Stimulated activated CD4-positive, alpha-beta T cell treated with anti-CD3 and anti-CD28 coated beads, Interleukin-15, amount 100 ng/mL, for 1 hour (primary cell): ENCODE measurements at regions not wholly inside any gene's neighbourhood (a gene's known extent, or its start where the extent isn't known, plus 50 kb on each side); places are given as distances from the start of the nearest gene placed in this dataset.
"Not testable (repeated sequence)": the region's sequence is repeated elsewhere in the genome, so short reads cannot be mapped to it uniquely, and the experiment has no call there.

Experiments used
- DNase-seq, 2 donors: peaks; one replicate each; pipeline ENCODE4 v3.0.0-alpha.2; 2020; ENCODE audit warnings: low read depth in 1 of 2, low spot score in 1 of 2

DNA sequence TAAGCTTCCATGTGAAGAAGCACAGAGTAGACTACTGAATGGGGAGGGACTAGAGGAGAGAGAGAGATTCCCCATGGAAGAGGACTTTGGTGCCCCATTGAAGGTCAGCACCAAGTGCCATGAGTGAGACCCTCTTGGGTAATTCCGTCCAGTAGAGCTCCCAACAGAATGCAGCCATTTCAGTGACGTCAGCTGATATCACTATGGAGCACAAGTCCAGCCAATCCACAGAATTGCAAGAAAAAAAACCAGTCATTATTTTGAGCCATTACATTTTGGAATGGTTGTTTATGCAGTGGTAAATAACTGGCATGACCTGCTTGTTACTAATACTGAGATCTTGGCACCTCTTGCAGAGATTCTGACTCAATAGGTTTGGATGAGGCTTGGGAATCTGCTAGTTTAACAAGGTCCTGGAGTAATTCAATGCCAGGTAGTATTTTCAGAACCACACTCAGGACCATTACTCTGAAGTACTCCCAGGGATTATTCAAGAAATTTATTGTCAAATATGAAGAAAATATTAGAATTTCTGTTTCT, 52.6 kb upstream of the SP8 start:
- no peak for DNase-seq

DNA sequence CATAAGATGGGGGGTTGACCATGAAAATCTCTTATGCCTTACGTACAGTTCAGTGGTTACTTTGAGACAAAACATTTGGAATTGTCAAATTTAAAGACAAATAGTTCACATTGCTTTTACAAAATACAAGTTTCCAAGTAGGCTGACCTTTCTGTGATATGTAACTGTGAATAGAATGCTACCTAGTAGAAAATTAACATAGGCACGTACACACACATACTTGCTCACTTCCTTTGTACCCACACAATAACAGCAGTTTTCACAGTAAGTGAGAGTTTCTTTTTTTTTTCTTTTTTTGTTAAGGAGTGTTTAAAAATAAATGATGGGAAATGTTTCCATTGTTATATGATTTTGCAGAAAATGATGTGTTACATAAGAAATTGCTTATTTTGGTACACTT, 53.3 kb upstream of the SP8 start:
- no peak for DNase-seq

DNA sequence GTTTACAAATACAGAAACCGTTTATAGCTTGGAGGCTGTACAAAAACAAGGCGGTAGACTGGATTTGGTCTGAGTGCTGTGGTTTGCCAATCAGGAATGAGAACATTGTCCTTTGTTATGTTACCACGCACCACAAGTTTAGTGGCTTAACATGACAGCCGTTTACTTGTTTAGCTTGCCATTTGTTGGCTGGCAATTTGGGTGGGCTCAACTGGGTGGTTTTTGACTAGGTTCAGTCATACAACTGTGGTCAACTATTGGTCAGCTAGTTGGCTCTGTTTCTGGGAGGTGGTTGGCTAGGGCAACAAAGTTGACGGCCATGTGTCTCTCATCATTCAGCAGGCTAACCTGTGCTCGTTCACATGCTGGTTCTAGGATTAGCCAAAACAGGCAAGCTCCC, 60.1 kb upstream of the SP8 start:
- no peak for DNase-seq

DNA sequence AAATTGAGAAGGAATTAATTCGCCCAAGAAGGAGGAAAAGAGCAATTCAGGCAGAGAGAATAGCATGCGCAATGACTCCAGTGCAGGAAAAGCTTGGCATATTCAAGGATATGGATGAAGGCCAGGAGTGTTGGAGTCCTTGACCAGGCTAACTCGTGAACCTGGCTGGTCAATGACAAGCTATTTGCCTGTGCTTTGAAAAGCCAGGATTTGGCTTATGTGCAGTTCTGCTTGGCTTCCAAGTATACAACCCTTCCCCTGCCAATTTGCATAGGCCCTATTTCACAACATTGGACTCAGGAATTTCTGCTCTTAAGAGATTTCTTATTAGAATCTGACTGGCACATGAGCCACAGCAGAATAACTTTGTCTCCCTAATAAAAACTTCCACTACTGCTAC, 72.3 kb upstream of the SP8 start:
- no peak for DNase-seq

DNA sequence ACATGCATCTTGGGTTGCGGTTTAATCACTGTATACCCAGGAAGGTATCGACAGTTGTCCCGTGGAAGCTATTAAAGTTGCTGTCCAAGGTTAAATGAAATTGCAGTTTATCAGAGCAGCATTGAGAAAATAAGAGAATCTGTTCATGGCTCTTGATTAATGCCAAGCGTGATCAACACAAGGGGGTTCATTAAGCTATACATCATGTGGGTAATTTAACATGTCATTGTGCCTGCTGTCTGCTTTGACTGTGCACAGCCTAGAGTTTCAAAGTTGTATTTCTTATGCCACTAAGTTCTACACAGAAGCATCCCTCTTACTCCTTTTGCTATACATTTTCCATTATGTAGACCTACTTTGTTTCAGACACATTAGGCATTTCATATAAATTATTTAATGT, 74.8 kb upstream of the SP8 start:
- DNase-seq = no peak

DNA sequence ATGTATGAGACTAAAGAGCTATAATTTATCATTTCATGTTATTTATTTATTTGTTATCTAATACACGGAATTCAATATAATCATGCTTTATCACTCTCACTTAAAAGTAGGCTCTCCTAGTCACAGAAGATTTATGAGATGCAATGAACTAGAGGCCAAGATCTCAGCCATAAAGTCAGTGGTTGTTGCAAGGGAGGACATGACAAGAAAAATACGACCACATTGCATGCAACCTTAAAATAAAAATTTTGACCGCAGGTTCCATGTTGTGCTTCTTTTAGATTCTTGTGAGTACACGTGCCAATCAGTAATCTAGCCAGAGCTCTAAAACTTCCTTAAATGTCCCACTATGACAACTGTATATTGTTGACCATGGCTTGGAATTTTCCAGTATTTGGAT, 75.9 kb upstream of the SP8 start:
- no peak for DNase-seq

DNA sequence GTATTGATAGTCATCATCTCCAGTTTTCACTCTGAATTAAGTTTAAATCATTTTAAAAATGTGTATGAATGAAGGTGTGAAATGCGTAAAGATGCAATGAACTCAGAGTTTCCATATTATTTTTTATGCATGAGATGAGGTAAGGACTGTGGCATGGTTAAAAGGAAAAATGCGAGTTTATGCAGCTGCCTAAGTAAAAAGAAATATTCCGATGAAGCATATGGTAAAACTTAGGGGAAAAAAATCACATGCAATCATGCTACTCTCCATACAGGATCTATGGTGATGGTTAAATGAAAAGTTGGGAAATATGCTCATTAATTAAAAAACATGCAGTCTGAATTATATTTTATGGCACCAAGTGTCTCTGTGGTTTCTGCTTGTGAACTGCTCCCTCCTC, 77.5 kb upstream of the SP8 start:
- no peak for DNase-seq

DNA sequence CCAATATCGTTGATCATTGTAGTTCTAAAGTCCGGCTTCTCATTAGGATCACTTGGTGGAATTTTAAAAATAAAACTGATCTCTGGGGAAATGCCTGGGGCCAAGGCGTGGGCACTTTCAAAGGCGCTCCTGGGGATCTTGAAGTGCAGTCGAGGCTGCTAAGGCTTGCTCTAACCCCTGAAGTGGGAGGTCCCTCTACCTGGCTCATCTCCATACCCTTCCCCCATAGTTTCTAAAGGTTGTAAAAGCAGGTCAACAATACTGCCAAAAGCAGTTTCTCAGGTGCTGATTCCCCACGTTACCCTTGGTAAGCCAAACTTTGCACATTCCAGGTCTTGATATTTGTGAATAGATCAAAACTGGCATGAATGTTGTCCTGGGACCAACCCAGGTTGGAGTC, 79.0 kb upstream of the SP8 start:
- DNase-seq = no peak

DNA sequence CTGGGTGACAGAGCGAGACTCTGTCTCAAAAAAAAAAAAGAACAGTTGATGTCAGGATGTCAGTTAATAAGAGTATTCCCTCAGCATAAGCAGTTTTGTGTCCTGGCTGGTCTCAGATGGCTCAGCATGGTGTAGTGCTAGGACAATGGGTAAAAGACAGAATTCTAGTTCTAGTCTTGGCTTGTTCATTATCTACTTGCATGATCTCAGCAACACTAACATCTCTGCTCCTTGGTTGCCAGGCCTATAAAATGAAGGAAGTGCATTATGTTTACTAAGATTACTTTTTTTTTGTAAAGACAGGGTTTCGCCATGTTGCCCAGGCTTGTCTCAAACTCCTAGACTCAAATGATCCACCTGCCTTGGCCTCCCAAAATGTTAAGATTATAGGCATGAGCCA, 84.3 kb upstream of the SP8 start:
- DNase-seq = no peak

DNA sequence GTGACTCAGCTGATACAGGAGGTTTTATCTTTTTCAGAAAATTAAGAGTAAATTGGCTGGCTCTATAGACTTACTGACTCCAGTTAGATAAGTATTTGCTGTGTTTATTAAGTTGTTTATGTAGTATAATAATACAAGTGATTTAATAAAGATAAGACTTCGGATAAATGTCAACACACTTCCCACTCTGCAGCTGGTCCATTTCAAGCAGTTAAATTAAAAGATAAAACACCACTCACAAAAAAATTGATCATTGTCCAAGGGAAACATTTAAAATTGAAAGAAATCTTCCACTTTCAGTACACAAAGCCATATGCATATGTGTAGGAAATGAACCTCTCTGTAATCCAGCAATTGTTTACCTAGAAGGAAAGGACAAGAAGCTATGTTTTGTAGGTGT, 106.1 kb upstream of the SP8 start:
- no peak for DNase-seq

DNA sequence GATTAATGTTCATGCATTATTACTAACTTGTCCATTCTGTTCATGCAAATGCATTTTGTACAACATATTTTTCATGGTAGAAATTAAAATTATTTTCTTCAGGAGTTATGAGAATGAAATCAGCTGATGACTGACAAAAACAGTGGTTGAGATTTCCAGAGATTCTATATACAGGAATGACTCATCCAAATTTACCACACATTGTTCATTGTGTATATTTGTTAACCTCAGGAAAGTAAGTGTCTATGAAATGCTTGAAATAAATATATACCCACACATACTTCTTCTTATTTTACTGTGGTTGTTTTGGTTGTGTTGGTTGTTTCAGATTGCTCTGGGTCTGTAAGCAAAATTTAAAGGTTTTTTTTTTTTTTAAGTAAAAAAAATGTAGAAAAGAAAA, 108.1 kb upstream of the SP8 start:
- DNase-seq = no peak

DNA sequence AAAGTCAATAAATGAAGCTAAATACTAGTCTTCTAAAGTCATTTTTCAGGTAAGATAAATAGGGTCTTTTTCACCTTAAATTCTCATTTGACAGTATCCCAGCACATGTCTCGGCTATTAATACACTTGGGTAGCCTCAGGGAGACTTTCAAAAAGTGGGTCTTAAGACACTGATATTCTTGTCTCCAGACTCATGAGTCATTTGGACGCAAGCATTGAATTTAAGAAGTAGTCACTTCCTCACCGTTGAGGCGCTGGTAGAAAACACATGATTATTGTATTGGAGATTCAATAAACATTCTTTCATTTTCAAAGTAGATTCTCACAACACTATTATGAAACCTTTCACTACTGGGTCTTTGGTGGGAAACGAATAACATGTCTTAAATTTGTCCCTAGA, 108.9 kb upstream of the SP8 start:
- DNase-seq = no peak

DNA sequence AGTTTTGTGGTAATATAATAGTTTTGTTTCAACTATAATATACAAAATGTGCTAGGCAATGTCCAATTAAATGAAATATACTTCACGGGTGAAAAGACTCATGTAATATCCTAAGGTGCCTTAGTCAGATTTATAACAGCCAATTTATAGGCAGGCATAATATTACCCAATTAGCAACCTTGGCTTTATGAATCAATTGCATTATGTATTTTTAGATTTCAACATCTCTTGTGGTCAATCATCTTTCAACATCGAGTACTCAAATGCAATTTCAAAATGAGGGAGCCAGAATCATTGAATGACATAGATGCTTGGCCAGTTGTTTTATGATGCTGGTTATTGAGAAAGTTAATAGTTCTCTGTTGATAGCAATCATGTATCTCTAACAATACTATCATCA, 110.3 kb upstream of the SP8 start:
- DNase-seq = no peak

DNA sequence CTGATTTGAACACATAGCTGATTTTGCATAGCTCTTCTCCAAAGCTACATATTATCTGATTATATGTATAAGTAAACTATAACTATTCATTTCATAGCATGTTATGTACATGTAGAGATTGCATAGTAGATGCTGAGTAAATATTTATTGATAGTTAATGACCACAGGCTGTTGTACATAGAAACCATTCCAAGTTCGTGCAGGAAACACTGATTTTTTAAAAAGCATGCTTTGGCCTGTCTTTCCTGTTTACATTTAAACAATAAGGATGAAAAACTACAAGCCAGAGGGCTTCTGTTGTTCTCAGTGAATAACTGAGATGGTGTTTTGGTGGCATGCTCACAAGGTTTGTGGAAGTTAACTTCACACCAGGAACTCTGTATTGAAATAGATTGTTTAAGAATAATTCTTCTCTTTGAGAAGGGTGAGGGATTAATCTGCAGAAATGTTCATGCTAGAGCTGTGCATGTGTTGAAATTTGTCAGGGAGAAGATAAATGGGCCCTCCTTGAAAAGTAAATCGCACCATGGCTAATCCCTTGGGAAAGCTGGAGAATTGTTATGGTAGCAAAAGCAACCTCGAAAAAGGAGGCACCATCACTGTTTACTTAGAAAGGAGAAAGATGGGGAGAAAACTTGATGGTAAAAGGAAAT, 120.2 kb upstream of the SP8 start:
- no peak for DNase-seq

DNA sequence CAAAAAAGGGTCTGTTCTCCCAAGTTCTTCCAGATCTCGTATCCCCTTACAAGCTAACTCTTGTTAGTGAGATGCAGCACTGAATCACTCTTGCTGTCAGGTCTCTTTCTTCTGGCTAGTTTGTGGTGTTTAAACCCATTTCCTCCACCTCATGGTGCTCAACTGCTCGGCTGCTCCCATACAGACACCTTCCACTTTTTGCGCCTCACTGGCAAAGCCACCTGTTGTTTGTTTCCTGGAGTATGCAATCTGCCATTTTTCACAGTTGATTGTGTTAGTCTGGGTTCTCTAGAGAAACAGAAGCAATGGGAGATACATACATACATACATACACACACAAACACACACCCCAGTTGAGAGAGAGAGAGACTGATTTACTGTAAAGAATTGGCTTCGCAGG, 124.4 kb upstream of the SP8 start:
- no peak for DNase-seq

DNA sequence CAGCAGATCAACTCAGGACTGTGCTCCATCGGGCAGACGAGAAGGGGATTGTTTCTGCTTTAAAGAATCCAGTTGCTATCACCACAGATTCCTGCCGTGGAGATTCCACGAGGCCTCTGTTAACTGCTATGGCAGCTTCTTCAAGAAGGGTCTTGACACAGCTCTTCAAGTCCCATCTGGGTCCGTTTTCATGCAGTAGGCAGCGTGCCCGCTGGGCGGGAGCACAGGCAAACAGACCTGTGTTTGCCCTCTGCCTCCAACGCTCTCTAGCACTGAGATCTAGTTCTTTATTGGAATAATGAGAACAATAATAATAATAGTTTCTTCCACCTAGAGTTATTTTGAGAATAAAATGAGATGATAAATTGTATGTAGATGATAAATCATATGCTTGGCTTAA, 127.2 kb upstream of the SP8 start:
- no peak for DNase-seq

DNA sequence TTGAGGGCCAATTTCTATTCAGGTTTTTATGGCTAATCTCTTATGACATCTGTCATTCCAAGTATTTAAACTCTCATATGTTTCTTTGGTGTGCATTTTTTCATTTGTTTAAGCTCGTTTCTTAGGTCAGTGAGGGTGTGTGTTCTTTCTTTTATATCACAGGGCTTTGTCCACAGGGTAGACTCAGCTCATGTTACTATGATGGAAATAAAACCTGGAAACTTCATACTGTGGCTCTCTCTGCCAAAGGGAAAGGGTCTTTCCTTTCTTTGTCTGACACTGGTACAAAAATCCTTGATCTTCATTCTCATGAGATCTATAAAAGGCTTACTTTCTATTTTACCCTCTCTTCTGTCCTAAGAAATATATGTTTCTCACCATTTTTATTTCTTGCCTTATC, 129.6 kb upstream of the SP8 start:
- DNase-seq = no peak

DNA sequence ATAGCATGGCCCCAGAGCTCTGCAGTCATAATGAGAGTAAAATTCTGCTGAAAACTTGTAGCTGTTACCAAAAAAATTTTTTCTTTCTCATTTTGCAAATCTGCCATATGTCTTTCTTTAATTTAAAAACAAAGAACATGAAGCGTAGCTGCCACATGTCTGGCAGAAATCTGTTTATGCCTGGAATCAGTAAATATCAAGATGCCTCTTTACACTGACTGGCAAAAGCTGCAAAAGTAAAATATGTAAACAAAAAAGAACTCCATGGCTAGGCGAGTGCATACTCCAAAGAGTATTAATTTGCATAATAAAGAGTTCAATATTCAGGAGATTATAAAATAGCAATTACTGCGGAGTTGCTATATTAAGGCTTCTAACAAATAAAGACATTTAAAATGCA, 130.9 kb upstream of the SP8 start:
- no peak for DNase-seq

DNA sequence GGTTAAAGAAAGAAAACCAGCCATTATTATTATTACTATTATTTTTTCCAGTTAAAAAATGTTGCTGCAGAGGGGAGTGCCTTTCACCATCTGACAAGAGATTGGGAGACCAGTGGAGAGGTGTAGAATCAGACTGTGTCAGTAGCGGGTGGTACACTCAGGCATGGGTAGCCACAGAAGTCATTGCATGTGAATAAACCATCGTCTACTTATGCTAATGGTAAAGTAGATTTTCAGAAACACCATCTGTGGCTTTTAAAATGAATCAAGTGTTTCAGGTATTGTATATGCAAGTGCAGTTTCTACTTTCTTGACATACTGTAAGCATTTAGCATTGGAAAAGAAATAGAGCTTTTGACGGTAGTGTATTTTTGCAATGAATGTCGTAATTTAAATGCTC, 131.5 kb upstream of the SP8 start:
- DNase-seq = no peak

DNA sequence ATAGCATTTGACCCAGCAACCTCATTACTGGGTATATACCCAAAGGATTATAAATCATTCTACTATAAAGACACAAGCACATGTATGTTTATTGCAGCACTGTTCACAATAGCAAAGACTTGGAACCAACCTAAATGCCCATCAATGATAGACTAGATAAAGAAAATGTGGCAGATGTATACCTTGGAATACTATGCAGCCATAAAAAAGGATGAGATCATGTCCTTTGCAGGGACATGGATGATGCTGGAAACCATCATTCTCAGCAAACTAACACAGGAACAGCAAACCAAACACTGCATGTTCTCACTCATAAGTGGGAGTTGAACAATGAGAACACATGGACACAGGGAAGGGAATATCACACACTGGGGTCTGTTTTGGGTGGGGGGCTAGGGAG, 140.5 kb upstream of the SP8 start:
- not testable (repeated sequence) for DNase-seq

DNA sequence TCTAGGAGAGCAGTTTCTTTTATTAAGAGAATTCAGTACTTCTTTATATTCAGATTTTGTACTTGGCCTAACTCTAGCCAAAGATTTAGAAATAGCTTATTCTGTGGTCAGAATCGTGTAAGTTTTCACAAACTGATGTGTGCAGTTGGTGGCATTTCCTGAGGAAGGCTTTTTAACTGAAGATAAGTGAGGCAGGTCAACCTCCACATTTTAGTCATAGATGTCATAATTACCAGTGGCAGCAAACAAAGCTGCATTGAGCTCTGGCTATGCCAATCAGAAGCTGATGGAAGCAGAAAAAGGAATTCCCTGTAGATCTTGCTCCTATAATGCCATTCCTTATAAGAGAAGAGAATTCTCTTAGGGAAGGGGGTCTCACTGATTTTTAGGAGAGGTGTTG, 141.3 kb upstream of the SP8 start:
- no peak for DNase-seq

DNA sequence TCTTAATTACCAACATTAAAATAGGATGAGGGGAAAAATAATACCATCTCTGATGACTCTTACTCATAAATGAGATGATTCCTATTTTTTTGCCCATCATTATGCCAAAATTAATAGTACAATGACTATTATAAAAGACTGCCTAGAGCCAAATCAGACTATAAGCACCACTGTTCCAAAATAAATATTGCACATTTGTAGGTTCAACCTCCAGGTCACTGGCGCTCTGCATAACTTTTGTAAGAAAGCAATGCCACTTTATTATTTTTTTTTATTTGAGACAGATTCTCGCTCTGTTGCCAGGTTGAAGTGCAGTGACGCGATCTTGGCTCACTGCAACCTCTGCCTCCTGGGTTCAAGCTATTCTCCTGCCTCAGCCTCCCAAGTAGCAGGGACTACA, 142.5 kb upstream of the SP8 start:
- DNase-seq = no peak

DNA sequence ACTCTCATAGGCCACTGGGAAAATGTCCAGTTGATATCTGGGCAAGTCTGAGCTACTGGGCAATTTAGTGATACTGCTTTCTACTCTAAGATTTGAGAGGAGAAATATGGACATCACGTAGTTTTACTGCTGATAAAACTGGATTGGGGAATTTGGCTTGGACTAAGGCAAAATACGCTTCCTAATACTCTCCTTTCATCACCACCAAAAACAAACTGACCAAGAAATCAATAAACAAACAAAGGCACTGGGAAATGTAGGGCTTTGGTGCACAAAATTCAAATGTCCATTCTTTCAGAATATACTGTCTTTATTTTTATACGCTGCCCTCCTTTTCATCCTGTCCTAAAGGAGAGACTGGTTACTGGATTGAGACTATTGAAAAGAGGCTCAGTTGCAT, 145.1 kb upstream of the SP8 start:
- no peak for DNase-seq
